Neural progenitor cell (in vitro differentiated cells): ENCODE measurements at regions not wholly inside any gene's neighbourhood (a gene's known extent, or its start where the extent isn't known, plus 50 kb on each side); places are given as distances from the start of the nearest gene placed in this dataset.

ENCODE experiments used
- DNase-seq: peaks from one replicate; pipeline ENCODE4 v3.0.0-alpha.2; 2016; ENCODE audit warnings: low spot score
- H2AFZ ChIP-seq: fragments of 200-600 bp; sonication (generic); replicated peaks from 2 replicates; pipeline ENCODE4 v1.6.1; 2016; ENCODE audit warnings: antibody characterized with exemption
- H3F3A ChIP-seq: fragments of 200-600 bp; sonication (generic); 2 replicates; pipeline ENCODE4 v1.6.1; 2016; ENCODE audit warnings: antibody characterized with exemption, low read depth
- H3K27ac ChIP-seq: fragments of 200-600 bp; sonication (generic); 2 replicates; pipeline ENCODE4 v1.5.1; 2016; ENCODE audit warnings: mild to moderate bottlenecking
- H3K27me3 ChIP-seq: fragments of 200-600 bp; sonication (generic); 2 replicates; pipeline ENCODE4 v1.6.1; 2016; ENCODE audit warnings: mild to moderate bottlenecking, moderate library complexity
- H3K36me3 ChIP-seq: fragments of 200-600 bp; sonication (generic); 2 replicates; pipeline ENCODE4 v1.5.1; 2016
- H3K4me1 ChIP-seq: fragments of 200-600 bp; sonication (generic); 2 replicates; pipeline ENCODE4 v1.6.1; 2016; ENCODE audit warnings: mixed run types
- H3K4me2 ChIP-seq: fragments of 200-600 bp; sonication (generic); 2 replicates; pipeline ENCODE4 v1.6.1; 2016
- H3K4me3 ChIP-seq: fragments of 200-600 bp; sonication (generic); 2 replicates; pipeline ENCODE4 v1.5.1; 2016
- H3K79me2 ChIP-seq: fragments of 200-600 bp; sonication (generic); 2 replicates; pipeline ENCODE4 v1.6.1; 2016; ENCODE audit warnings: low read depth
- H3K9ac ChIP-seq: fragments of 200-600 bp; sonication (generic); 2 replicates; pipeline ENCODE4 v1.6.1; 2016
- H3K9me3 ChIP-seq: fragments of 200-600 bp; sonication (generic); 2 replicates; pipeline ENCODE4 v1.5.1; 2016; ENCODE audit warnings: low read depth
- H4K20me1 ChIP-seq: fragments of 200-600 bp; sonication (generic); 2 replicates; pipeline ENCODE4 v1.6.1; 2016; ENCODE audit warnings: low read depth
- H3K27ac Mint-ChIP-seq: 3 replicates; pipeline ENCODE4 v1.8.0; 2021; ENCODE audit warnings: mixed read lengths
- H3K27me3 Mint-ChIP-seq: 2 replicates; pipeline ENCODE4 v1.8.0; 2022; ENCODE audit warnings: low read depth, mild to moderate bottlenecking, inconsistent platforms, moderate library complexity, mixed read lengths; ENCODE audit not compliant: insufficient read depth
- H3K36me3 Mint-ChIP-seq: 3 replicates; pipeline ENCODE4 v1.8.0; 2021; ENCODE audit warnings: mixed read lengths
- H3K4me1 Mint-ChIP-seq: 3 replicates; pipeline ENCODE4 v1.8.0; 2021; ENCODE audit warnings: mixed read lengths
- H3K4me3 Mint-ChIP-seq: 3 replicates; pipeline ENCODE4 v1.8.0; 2021; ENCODE audit warnings: mild to moderate bottlenecking, moderate library complexity, mixed read lengths
- H3K9me3 Mint-ChIP-seq: 3 replicates; pipeline ENCODE4 v1.8.0; 2020; ENCODE audit warnings: mixed read lengths
- CTCF ChIP-seq: fragments of 200-600 bp; sonication (generic); IDR thresholded peaks from 2 replicates; pipeline ENCODE4 v1.5.1; 2017; ENCODE audit warnings: antibody characterized with exemption, mild to moderate bottlenecking
- EZH2 ChIP-seq: fragments of 200-600 bp; sonication (generic); IDR thresholded peaks from 2 replicates; pipeline ENCODE4 v1.6.1; 2017; ENCODE audit warnings: antibody characterized with exemption, mild to moderate bottlenecking, moderate library complexity
- EZH2phosphoT487 ChIP-seq: fragments of 200-600 bp; sonication (generic); IDR thresholded peaks from 2 replicates; pipeline ENCODE4 v1.6.1; 2017; ENCODE audit warnings: antibody characterized with exemption

- Mint-ChIP-seq H3K4me1 (peaks cover 12% of the 10 kb centered on the region), H3K36me3 (no peaks in the 10 kb centered on the region), H3K27me3 (peaks cover 2% of the 10 kb centered on the region), H3K4me3 (no peak overlapping the region), H3K9me3 (no peaks in the 10 kb centered on the region), H3K27ac (no peak overlapping the region)
- no peaks in the 10 kb centered on the region for H3K27me3 ChIP-seq
- no peak for DNase-seq
- H3K4me1 ChIP-seq, result no peaks in the 10 kb centered on the region
- no peak overlapping the region for H3K9ac ChIP-seq
- no peak overlapping the region for H2AFZ ChIP-seq
- H3K4me2 ChIP-seq, result no peak overlapping the region
- H3K79me2 ChIP-seq, result no peaks in the 10 kb centered on the region
- no peak overlapping the region for H3K27ac ChIP-seq
- no peaks in the 10 kb centered on the region for H3K9me3 ChIP-seq
- H3F3A ChIP-seq, result no peaks in the 10 kb centered on the region
- no peak overlapping the region for H3K4me3 ChIP-seq
- no peaks in the 10 kb centered on the region for H4K20me1 ChIP-seq
- H3K36me3 ChIP-seq, result no peaks in the 10 kb centered on the region
- TF ChIP-seq EZH2, result no peak
- no peak for TF ChIP-seq CTCF
- TF ChIP-seq EZH2phosphoT487, result no peak
Observed at GRCh38 chr16:62280506-62280905, 244.3 kb upstream of the CDH8 start.

- no peak overlapping the region for H2AFZ ChIP-seq
- H3K4me1 ChIP-seq, result no peaks in the 10 kb centered on the region
- H3K4me3 Mint-ChIP-seq, result no peak overlapping the region
- H3K4me2 ChIP-seq, result no peak overlapping the region
- H3K4me3 ChIP-seq, result no peak overlapping the region
- TF ChIP-seq EZH2phosphoT487 (no peak), CTCF (no peak), EZH2 (no peak)
- H3K9me3 ChIP-seq, result no peaks in the 10 kb centered on the region
- H4K20me1 ChIP-seq, result no peaks in the 10 kb centered on the region
- no peaks in the 10 kb centered on the region for H3K27me3 ChIP-seq
- H3K9ac ChIP-seq, result no peak overlapping the region
- no peaks in the 10 kb centered on the region for H3K9me3 Mint-ChIP-seq
- no peaks in the 10 kb centered on the region for H3K36me3 Mint-ChIP-seq
- peaks cover 12% of the 10 kb centered on the region for H3K4me1 Mint-ChIP-seq
- no peak for DNase-seq
- no peaks in the 10 kb centered on the region for H3K79me2 ChIP-seq
- H3K27ac ChIP-seq, result no peak overlapping the region
- H3K27me3 Mint-ChIP-seq, result peaks cover 2% of the 10 kb centered on the region
- H3K27ac Mint-ChIP-seq, result no peak overlapping the region
- no peaks in the 10 kb centered on the region for H3K36me3 ChIP-seq
- no peaks in the 10 kb centered on the region for H3F3A ChIP-seq
Observed at GRCh38 chr16:62277942-62278341, 241.7 kb upstream of the CDH8 start.

- H3K27me3 Mint-ChIP-seq, result no peaks in the 10 kb centered on the region
- Histone ChIP-seq H3K79me2 (no peaks in the 10 kb centered on the region), H3K27me3 (no peaks in the 10 kb centered on the region), H3K9me3 (no peaks in the 10 kb centered on the region), H3K4me1 (no peaks in the 10 kb centered on the region), H3K36me3 (no peaks in the 10 kb centered on the region), H3K4me3 (no peak overlapping the region), H3K4me2 (no peak overlapping the region), H3F3A (no peaks in the 10 kb centered on the region), H4K20me1 (no peaks in the 10 kb centered on the region), H2AFZ (no peak overlapping the region), H3K9ac (no peak overlapping the region), H3K27ac (no peak overlapping the region)
- TF ChIP-seq EZH2phosphoT487, result no peak
- TF ChIP-seq EZH2, result no peak
- no peak for TF ChIP-seq CTCF
- H3K36me3 Mint-ChIP-seq, result no peaks in the 10 kb centered on the region
- H3K9me3 Mint-ChIP-seq, result no peaks in the 10 kb centered on the region
- peaks cover 12% of the 10 kb centered on the region for H3K4me1 Mint-ChIP-seq
- H3K4me3 Mint-ChIP-seq, result no peak overlapping the region
- H3K27ac Mint-ChIP-seq, result no peak overlapping the region
- DNase-seq, result no peak
Observed at GRCh38 chr16:62276637-62277036, 240.4 kb upstream of the CDH8 start.

DNA sequence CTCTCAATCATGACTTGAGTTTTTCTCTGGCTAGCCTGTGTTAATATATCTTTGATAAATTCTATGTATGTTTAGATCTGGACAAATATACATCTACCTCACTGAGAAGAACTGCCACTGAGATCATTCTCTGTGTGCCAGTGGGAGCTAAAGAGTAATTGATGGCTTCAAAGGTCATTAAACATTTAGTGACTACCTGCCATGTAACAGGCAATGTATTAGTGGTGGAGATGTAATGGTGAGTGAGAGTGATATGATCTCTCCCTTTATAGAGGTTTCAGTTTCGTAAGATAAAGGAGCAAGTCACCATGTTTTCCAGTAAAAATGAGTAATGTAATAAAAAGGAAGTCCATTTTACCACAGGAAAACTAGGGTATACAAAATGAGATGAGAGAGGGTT is 235.8 kb upstream of the CDH8 start:
- Histone ChIP-seq H4K20me1 (no peaks in the 10 kb centered on the region), H3K27ac (no peak overlapping the region), H3K4me2 (no peak overlapping the region), H2AFZ (no peak overlapping the region), H3K4me1 (no peaks in the 10 kb centered on the region), H3K4me3 (no peak overlapping the region), H3K79me2 (no peaks in the 10 kb centered on the region), H3K9me3 (no peaks in the 10 kb centered on the region), H3K9ac (no peak overlapping the region), H3F3A (no peaks in the 10 kb centered on the region), H3K27me3 (no peaks in the 10 kb centered on the region), H3K36me3 (no peaks in the 10 kb centered on the region)
- Mint-ChIP-seq H3K27ac (no peak overlapping the region), H3K27me3 (no peaks in the 10 kb centered on the region), H3K9me3 (no peaks in the 10 kb centered on the region), H3K36me3 (no peaks in the 10 kb centered on the region), H3K4me3 (no peak overlapping the region), H3K4me1 (peaks cover 10% of the 10 kb centered on the region)
- TF ChIP-seq CTCF, result no peak
- no peak for TF ChIP-seq EZH2
- no peak for TF ChIP-seq EZH2phosphoT487
- DNase-seq, result no peak
